WTC11 (cell line): ENCODE measurements at regions not wholly inside any gene's neighbourhood (a gene's known extent, or its start where the extent isn't known, plus 50 kb on each side); places are given as distances from the start of the nearest gene placed in this dataset.

Experiments
- ATAC-seq: fragments of 200-7000 bp; cut with Tn5 transposase; 2 replicates; pipeline ENCODE4 v1.10.0; 2021; ENCODE audit warnings: mild to moderate bottlenecking, moderate library complexity
- CTCF ChIA-PET: fragments of 300-600 bp; sonication (Branson Sonifier 250); formaldehyde crosslinking; loops from one replicate; lab custom pipeline; 2021; ENCODE audit warnings: antibody characterized with exemption; lab: Charles Lee
- POLR2A ChIA-PET: fragments of 350-600 bp; sonication (Branson Sonifier 250); formaldehyde crosslinking; loops from one replicate; lab custom pipeline; 2021; ENCODE audit warnings: antibody characterized with exemption; lab: Charles Lee
- DNase-seq: peaks from one replicate; pipeline ENCODE4 v3.0.0; 2021; ENCODE audit warnings: low spot score
- H3K27ac Mint-ChIP-seq: 2 replicates; pipeline ENCODE4 v1.8.0; 2021; ENCODE audit warnings: mixed read lengths
- H3K27me3 Mint-ChIP-seq: 2 replicates; pipeline ENCODE4 v1.8.0; 2021; ENCODE audit warnings: low read depth, mild to moderate bottlenecking, moderate library complexity, mixed read lengths
- H3K36me3 Mint-ChIP-seq: 2 replicates; pipeline ENCODE4 v1.8.0; 2021; ENCODE audit warnings: mixed read lengths
- H3K4me1 Mint-ChIP-seq: 2 replicates; pipeline ENCODE4 v1.8.0; 2022; ENCODE audit warnings: mixed read lengths
- H3K4me3 Mint-ChIP-seq: 2 replicates; pipeline ENCODE4 v1.8.0; 2021; ENCODE audit warnings: mild to moderate bottlenecking, moderate library complexity, mixed read lengths
- H3K9me3 Mint-ChIP-seq: 2 replicates; pipeline ENCODE4 v1.8.0; 2021; ENCODE audit warnings: mixed read lengths
- ATF1 ChIP-seq: sonication (generic); formaldehyde crosslinking; IDR thresholded peaks from 2 replicates; pipeline ENCODE4 v1.8.1; 2023; ENCODE audit warnings: mild to moderate bottlenecking, moderate library complexity, missing genetic modification reagents
- JAZF1 ChIP-seq: fragments of 250-450 bp; sonication (Bioruptor Pico); IDR thresholded peaks from 2 replicates; pipeline ENCODE4 v1.9.0; 2021; ENCODE audit warnings: moderate library complexity, mild to moderate bottlenecking, inconsistent platforms
- KAT7 ChIP-seq: sonication (generic); formaldehyde crosslinking; IDR thresholded peaks from 2 replicates; pipeline ENCODE4 v1.8.1; 2023; ENCODE audit warnings: missing genetic modification reagents, mild to moderate bottlenecking, borderline replicate concordance
- MXD4 ChIP-seq: fragments of 250-450 bp; sonication (Bioruptor Pico); IDR thresholded peaks from 2 replicates; pipeline ENCODE4 v1.8.0; 2021; ENCODE audit warnings: mild to moderate bottlenecking, moderate library complexity, borderline replicate concordance
- NFYB ChIP-seq: sonication (generic); formaldehyde crosslinking; conservative IDR thresholded peaks from 2 replicates; pipeline ENCODE4 v1.8.0; 2022; ENCODE audit warnings: low read depth, missing genetic modification reagents
- NR1H2 ChIP-seq: sonication (generic); formaldehyde crosslinking; IDR thresholded peaks from 2 replicates; pipeline ENCODE4 v1.9.0; 2021; ENCODE audit warnings: mild to moderate bottlenecking, moderate library complexity, missing genetic modification reagents
- NR3C1 ChIP-seq: sonication (generic); formaldehyde crosslinking; conservative IDR thresholded peaks from 2 replicates; pipeline ENCODE4 v1.8.1; 2023; ENCODE audit warnings: low read depth, mild to moderate bottlenecking, missing genetic modification reagents
- RELA ChIP-seq: sonication (generic); formaldehyde crosslinking; IDR thresholded peaks from 2 replicates; pipeline ENCODE4 v1.8.1; 2022; ENCODE audit warnings: missing genetic modification reagents, mild to moderate bottlenecking, borderline replicate concordance
- SMAD3 ChIP-seq: sonication (generic); formaldehyde crosslinking; IDR thresholded peaks from 2 replicates; pipeline ENCODE4 v1.8.0; 2022; ENCODE audit warnings: missing genetic modification reagents, mild to moderate bottlenecking, borderline replicate concordance
- TCF7 ChIP-seq: sonication (generic); formaldehyde crosslinking; IDR thresholded peaks from 2 replicates; pipeline ENCODE4 v1.8.0; 2022; ENCODE audit warnings: mild to moderate bottlenecking, low read depth, missing genetic modification reagents, moderate library complexity
- TEAD4 ChIP-seq: sonication (generic); formaldehyde crosslinking; IDR thresholded peaks from 2 replicates; pipeline ENCODE4 v1.8.0; 2022; ENCODE audit warnings: mild to moderate bottlenecking, missing genetic modification reagents
- ZNF121 ChIP-seq: sonication (generic); formaldehyde crosslinking; IDR thresholded peaks from 2 replicates; pipeline ENCODE4 v1.8.0; 2023; ENCODE audit warnings: missing genetic modification reagents
- ZNF263 ChIP-seq: sonication (generic); formaldehyde crosslinking; IDR thresholded peaks from 2 replicates; pipeline ENCODE4 v1.8.1; 2022; ENCODE audit warnings: low read depth, mild to moderate bottlenecking, moderate library complexity, missing genetic modification reagents
- TF ChIP-seq, protein P1 (sequence below): fragments of 200-600 bp; IDR thresholded peaks from 2 replicates; pipeline ENCODE4 v1.8.0; 2022; ENCODE audit warnings: antibody characterized with exemption
- TF ChIP-seq, protein P2 (sequence below): sonication (generic); formaldehyde crosslinking; IDR thresholded peaks from 2 replicates; pipeline ENCODE4 v1.8.0; 2022; ENCODE audit warnings: mild to moderate bottlenecking, missing genetic modification reagents
- TF ChIP-seq, protein P3 (sequence below): sonication (generic); formaldehyde crosslinking; IDR thresholded peaks from 2 replicates; pipeline ENCODE4 v1.8.1; 2023; ENCODE audit warnings: mild to moderate bottlenecking, missing genetic modification reagents, borderline replicate concordance
- TF ChIP-seq, protein P4 (sequence below): sonication (generic); formaldehyde crosslinking; IDR thresholded peaks from 2 replicates; pipeline ENCODE4 v1.8.1; 2022; ENCODE audit warnings: missing genetic modification reagents, borderline replicate concordance
- TF ChIP-seq, protein P5 (sequence below): fragments of 250-450 bp; sonication (Bioruptor Pico); IDR thresholded peaks from 2 replicates; pipeline ENCODE4 v1.9.0; 2021; ENCODE audit warnings: moderate library complexity, mild to moderate bottlenecking, inconsistent platforms, borderline replicate concordance
- TF ChIP-seq, protein P6 (sequence below): sonication (generic); formaldehyde crosslinking; IDR thresholded peaks from 2 replicates; pipeline ENCODE4 v1.8.0; 2023; ENCODE audit warnings: mild to moderate bottlenecking, missing genetic modification reagents

DNA sequence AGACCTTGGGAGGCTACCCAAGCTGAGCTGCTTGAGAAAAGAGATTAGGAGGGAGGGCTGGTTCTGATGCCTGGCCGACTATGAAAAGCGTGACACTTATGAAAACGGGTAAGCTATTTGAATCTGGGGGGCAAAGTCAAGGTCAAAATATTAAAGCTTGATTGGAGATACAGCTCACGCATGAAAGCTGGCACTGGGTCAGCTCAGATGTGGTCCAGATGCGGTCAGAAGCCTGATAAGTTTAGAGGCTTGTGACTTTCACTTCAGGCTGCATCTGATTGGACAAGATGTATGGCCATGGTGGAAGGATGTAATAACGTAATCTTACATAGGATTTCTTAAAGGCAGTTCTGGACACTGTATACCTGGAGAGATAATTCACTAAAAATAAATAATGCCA is 690.3 kb downstream of the NTRK3 start:
- no peak for DNase-seq
- TF ChIP-seq TCF7 (CRISPR knock-in tag) (no peak), ZNF263 (no peak), ATF1 (CRISPR knock-in tag) (no peak), NR3C1 (no peak), TEAD4 (no peak), NR1H2 (CRISPR knock-in tag) (no peak), RELA (no peak), NFYB (CRISPR knock-in tag) (no peak), JAZF1 (CRISPR knock-in tag) (no peak), KAT7 (CRISPR knock-in tag) (no peak), SMAD3 (no peak), ZNF121 (CRISPR knock-in tag) (no peak), MXD4 (CRISPR knock-in tag) (no peak)
- TF ChIP-seq, protein P1, sequence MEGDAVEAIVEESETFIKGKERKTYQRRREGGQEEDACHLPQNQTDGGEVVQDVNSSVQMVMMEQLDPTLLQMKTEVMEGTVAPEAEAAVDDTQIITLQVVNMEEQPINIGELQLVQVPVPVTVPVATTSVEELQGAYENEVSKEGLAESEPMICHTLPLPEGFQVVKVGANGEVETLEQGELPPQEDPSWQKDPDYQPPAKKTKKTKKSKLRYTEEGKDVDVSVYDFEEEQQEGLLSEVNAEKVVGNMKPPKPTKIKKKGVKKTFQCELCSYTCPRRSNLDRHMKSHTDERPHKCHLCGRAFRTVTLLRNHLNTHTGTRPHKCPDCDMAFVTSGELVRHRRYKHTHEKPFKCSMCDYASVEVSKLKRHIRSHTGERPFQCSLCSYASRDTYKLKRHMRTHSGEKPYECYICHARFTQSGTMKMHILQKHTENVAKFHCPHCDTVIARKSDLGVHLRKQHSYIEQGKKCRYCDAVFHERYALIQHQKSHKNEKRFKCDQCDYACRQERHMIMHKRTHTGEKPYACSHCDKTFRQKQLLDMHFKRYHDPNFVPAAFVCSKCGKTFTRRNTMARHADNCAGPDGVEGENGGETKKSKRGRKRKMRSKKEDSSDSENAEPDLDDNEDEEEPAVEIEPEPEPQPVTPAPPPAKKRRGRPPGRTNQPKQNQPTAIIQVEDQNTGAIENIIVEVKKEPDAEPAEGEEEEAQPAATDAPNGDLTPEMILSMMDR, result no peak
- TF ChIP-seq, protein P2, sequence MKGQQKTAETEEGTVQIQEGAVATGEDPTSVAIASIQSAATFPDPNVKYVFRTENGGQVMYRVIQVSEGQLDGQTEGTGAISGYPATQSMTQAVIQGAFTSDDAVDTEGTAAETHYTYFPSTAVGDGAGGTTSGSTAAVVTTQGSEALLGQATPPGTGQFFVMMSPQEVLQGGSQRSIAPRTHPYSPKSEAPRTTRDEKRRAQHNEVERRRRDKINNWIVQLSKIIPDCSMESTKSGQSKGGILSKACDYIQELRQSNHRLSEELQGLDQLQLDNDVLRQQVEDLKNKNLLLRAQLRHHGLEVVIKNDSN (CRISPR knock-in tag), result no peak
- TF ChIP-seq, protein P3, sequence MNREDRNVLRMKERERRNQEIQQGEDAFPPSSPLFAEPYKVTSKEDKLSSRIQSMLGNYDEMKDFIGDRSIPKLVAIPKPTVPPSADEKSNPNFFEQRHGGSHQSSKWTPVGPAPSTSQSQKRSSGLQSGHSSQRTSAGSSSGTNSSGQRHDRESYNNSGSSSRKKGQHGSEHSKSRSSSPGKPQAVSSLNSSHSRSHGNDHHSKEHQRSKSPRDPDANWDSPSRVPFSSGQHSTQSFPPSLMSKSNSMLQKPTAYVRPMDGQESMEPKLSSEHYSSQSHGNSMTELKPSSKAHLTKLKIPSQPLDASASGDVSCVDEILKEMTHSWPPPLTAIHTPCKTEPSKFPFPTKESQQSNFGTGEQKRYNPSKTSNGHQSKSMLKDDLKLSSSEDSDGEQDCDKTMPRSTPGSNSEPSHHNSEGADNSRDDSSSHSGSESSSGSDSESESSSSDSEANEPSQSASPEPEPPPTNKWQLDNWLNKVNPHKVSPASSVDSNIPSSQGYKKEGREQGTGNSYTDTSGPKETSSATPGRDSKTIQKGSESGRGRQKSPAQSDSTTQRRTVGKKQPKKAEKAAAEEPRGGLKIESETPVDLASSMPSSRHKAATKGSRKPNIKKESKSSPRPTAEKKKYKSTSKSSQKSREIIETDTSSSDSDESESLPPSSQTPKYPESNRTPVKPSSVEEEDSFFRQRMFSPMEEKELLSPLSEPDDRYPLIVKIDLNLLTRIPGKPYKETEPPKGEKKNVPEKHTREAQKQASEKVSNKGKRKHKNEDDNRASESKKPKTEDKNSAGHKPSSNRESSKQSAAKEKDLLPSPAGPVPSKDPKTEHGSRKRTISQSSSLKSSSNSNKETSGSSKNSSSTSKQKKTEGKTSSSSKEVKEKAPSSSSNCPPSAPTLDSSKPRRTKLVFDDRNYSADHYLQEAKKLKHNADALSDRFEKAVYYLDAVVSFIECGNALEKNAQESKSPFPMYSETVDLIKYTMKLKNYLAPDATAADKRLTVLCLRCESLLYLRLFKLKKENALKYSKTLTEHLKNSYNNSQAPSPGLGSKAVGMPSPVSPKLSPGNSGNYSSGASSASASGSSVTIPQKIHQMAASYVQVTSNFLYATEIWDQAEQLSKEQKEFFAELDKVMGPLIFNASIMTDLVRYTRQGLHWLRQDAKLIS (CRISPR knock-in tag), result no peak
- TF ChIP-seq, protein P4, sequence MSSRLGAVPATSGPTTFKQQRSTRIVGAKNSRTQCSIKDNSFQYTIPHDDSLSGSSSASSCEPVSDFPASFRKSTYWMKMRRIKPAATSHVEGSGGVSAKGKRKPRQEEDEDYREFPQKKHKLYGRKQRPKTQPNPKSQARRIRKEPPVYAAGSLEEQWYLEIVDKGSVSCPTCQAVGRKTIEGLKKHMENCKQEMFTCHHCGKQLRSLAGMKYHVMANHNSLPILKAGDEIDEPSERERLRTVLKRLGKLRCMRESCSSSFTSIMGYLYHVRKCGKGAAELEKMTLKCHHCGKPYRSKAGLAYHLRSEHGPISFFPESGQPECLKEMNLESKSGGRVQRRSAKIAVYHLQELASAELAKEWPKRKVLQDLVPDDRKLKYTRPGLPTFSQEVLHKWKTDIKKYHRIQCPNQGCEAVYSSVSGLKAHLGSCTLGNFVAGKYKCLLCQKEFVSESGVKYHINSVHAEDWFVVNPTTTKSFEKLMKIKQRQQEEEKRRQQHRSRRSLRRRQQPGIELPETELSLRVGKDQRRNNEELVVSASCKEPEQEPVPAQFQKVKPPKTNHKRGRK, result no peak
- TF ChIP-seq, protein P5, sequence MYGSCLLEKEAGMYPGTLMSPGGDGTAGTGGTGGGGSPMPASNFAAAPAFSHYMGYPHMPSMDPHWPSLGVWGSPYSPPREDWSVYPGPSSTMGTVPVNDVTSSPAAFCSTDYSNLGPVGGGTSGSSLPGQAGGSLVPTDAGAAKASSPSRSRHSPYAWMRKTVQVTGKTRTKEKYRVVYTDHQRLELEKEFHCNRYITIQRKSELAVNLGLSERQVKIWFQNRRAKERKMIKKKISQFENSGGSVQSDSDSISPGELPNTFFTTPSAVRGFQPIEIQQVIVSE, result no peak
- TF ChIP-seq, protein P6, sequence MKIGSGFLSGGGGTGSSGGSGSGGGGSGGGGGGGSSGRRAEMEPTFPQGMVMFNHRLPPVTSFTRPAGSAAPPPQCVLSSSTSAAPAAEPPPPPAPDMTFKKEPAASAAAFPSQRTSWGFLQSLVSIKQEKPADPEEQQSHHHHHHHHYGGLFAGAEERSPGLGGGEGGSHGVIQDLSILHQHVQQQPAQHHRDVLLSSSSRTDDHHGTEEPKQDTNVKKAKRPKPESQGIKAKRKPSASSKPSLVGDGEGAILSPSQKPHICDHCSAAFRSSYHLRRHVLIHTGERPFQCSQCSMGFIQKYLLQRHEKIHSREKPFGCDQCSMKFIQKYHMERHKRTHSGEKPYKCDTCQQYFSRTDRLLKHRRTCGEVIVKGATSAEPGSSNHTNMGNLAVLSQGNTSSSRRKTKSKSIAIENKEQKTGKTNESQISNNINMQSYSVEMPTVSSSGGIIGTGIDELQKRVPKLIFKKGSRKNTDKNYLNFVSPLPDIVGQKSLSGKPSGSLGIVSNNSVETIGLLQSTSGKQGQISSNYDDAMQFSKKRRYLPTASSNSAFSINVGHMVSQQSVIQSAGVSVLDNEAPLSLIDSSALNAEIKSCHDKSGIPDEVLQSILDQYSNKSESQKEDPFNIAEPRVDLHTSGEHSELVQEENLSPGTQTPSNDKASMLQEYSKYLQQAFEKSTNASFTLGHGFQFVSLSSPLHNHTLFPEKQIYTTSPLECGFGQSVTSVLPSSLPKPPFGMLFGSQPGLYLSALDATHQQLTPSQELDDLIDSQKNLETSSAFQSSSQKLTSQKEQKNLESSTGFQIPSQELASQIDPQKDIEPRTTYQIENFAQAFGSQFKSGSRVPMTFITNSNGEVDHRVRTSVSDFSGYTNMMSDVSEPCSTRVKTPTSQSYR, result no peak
- ChIA-PET POLR2A (no interaction called here), CTCF (no interaction called here)
- H3K4me3 Mint-ChIP-seq, result no peak overlapping the region
- no peaks in the 10 kb centered on the region for H3K9me3 Mint-ChIP-seq
- H3K27me3 Mint-ChIP-seq, result no peaks in the 10 kb centered on the region
- H3K4me1 Mint-ChIP-seq, result no peaks in the 10 kb centered on the region
- H3K36me3 Mint-ChIP-seq, result no peaks in the 10 kb centered on the region
- no peak overlapping the region for H3K27ac Mint-ChIP-seq
- ATAC-seq, result no peak
